Ishikawa (cell line): ENCODE measurements at regions not wholly inside any gene's neighbourhood (a gene's known extent, or its start where the extent isn't known, plus 50 kb on each side); places are given as distances from the start of the nearest gene placed in this dataset.

Source experiments
- CEBPB ChIP-seq: IDR thresholded peaks from 2 replicates; pipeline ENCODE4 v1.6.1; 2012
- CREB1 ChIP-seq: IDR thresholded peaks from 2 replicates; pipeline ENCODE4 v1.6.1; 2012; ENCODE audit warnings: low read depth
- EGR1 ChIP-seq: IDR thresholded peaks from 2 replicates; pipeline ENCODE4 v1.6.1; 2012
- EP300 ChIP-seq: IDR thresholded peaks from 2 replicates; pipeline ENCODE4 v1.6.1; 2012; ENCODE audit warnings: borderline replicate concordance
- FOXM1 ChIP-seq: IDR thresholded peaks from 2 replicates; pipeline ENCODE4 v1.6.1; 2012; ENCODE audit warnings: low read depth, borderline replicate concordance
- NFIC ChIP-seq: IDR thresholded peaks from 2 replicates; pipeline ENCODE4 v1.6.1; 2012
- RAD21 ChIP-seq: IDR thresholded peaks from 2 replicates; pipeline ENCODE4 v1.6.1; 2012; ENCODE audit warnings: low read depth
- TAF1 ChIP-seq: IDR thresholded peaks from 2 replicates; pipeline ENCODE4 v1.6.1; 2012; ENCODE audit warnings: low read depth, mild to moderate bottlenecking
- TCF12 ChIP-seq: IDR thresholded peaks from 2 replicates; pipeline ENCODE4 v1.6.1; 2012; ENCODE audit warnings: low read depth
- TEAD4 ChIP-seq: IDR thresholded peaks from 2 replicates; pipeline ENCODE4 v1.6.1; 2012
- YY1 ChIP-seq: IDR thresholded peaks from 2 replicates; pipeline ENCODE4 v1.6.1; 2012; ENCODE audit warnings: low read depth
- ZBTB7A ChIP-seq: IDR thresholded peaks from 2 replicates; pipeline ENCODE4 v1.6.1; 2012; ENCODE audit warnings: low read depth
- TF ChIP-seq, protein P1 (sequence below): IDR thresholded peaks from 2 replicates; pipeline ENCODE4 v1.6.1; 2012
- TF ChIP-seq, protein P2 (sequence below): IDR thresholded peaks from 2 replicates; pipeline ENCODE4 v1.6.1; 2012
- TF ChIP-seq, protein P3 (sequence below): IDR thresholded peaks from 2 replicates; pipeline ENCODE4 v1.6.1; 2012; ENCODE audit warnings: low read depth, mild to moderate bottlenecking

DNA sequence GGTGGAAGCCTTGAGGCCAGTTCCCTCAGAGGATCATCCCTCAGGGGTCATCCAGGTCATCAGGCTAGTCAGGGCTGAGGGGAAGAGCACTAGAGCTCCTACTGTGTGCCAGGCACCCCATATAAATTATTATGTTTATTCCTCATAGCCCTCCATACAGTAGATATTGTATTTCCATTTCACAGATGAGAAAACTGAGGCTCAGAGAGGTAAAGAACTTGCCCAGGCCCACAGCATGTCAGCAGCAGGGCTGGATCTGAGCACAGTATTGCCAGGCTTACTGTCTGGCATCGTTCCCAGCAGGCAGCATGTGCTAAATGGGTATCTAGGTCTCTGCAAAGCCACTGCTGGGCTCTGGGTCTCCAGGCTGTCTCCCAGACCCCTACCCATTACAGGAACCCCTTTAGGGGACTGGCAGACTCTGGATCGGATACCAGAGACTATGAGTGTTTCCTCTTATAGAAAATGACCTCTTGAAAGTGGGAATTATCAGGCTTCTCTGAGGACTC is 153.3 kb downstream of the PTPRU start:
- TF ChIP-seq, protein P1, sequence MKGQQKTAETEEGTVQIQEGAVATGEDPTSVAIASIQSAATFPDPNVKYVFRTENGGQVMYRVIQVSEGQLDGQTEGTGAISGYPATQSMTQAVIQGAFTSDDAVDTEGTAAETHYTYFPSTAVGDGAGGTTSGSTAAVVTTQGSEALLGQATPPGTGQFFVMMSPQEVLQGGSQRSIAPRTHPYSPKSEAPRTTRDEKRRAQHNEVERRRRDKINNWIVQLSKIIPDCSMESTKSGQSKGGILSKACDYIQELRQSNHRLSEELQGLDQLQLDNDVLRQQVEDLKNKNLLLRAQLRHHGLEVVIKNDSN = no peak
- TF ChIP-seq RAD21 = no peak
- no peak for TF ChIP-seq TCF12
- no peak for TF ChIP-seq FOXM1
- TF ChIP-seq, protein P2, sequence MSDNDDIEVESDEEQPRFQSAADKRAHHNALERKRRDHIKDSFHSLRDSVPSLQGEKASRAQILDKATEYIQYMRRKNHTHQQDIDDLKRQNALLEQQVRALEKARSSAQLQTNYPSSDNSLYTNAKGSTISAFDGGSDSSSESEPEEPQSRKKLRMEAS = no peak
- TF ChIP-seq TAF1 = no peak

DNA sequence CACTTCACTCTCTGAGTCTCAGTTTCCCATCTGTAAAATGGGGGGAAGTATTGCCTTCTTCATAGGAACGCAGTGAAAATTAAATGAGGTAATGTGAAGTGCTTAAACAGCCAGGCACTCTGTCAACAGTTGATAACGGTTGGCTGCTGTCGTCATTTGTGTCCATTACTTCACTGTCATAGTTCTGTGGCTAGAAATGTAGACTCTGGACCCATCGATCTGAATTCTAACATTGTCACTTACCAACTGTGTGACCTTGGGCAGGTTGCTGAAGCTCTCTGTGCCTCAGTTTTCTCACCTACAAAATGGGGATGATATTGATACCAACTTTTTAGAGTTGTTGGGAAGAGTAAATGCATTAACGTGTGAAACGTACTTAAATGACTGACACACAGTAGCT is 152.6 kb downstream of the PTPRU start:
- TF ChIP-seq YY1 = no peak
- TF ChIP-seq EP300 = no peak
- TF ChIP-seq, protein P1 = no peak
- TF ChIP-seq RAD21 = no peak
- TF ChIP-seq, protein P3, sequence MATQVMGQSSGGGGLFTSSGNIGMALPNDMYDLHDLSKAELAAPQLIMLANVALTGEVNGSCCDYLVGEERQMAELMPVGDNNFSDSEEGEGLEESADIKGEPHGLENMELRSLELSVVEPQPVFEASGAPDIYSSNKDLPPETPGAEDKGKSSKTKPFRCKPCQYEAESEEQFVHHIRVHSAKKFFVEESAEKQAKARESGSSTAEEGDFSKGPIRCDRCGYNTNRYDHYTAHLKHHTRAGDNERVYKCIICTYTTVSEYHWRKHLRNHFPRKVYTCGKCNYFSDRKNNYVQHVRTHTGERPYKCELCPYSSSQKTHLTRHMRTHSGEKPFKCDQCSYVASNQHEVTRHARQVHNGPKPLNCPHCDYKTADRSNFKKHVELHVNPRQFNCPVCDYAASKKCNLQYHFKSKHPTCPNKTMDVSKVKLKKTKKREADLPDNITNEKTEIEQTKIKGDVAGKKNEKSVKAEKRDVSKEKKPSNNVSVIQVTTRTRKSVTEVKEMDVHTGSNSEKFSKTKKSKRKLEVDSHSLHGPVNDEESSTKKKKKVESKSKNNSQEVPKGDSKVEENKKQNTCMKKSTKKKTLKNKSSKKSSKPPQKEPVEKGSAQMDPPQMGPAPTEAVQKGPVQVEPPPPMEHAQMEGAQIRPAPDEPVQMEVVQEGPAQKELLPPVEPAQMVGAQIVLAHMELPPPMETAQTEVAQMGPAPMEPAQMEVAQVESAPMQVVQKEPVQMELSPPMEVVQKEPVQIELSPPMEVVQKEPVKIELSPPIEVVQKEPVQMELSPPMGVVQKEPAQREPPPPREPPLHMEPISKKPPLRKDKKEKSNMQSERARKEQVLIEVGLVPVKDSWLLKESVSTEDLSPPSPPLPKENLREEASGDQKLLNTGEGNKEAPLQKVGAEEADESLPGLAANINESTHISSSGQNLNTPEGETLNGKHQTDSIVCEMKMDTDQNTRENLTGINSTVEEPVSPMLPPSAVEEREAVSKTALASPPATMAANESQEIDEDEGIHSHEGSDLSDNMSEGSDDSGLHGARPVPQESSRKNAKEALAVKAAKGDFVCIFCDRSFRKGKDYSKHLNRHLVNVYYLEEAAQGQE = no peak
- TF ChIP-seq TEAD4 = no peak
- no peak for TF ChIP-seq ZBTB7A
- TF ChIP-seq CREB1 = no peak
- no peak for TF ChIP-seq TAF1
- TF ChIP-seq CEBPB = no peak
- TF ChIP-seq, protein P2 = no peak
- no peak for TF ChIP-seq FOXM1
- no peak for TF ChIP-seq NFIC
- no peak for TF ChIP-seq EGR1
- no peak for TF ChIP-seq TCF12

DNA sequence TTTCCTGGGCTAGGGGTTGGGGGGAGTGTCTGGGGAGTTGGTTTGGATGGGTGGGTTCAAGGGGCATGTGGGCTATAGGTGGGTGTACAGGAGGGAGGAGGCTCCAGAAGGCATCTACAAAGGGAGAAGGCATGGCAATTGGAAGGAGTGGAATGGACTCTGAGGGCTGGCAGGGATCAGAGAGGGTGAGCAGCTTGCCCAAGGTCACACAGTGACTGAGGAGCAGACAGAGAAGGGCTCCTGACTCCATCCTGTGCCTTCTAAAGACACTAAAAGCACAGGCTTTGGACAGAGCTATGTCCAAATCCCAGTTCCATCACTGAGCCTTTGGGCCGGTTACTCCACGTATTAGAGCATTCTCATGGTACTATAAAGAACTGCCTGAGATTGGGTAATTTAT is 151.8 kb downstream of the PTPRU start:
- TF ChIP-seq RAD21 (no peak), NFIC (no peak), CREB1 (no peak), TAF1 (no peak), CEBPB (no peak), EGR1 (no peak), TEAD4 (no peak), FOXM1 (no peak), ZBTB7A (no peak), YY1 (no peak), TCF12 (no peak)
- TF ChIP-seq, protein P2 = no peak

DNA sequence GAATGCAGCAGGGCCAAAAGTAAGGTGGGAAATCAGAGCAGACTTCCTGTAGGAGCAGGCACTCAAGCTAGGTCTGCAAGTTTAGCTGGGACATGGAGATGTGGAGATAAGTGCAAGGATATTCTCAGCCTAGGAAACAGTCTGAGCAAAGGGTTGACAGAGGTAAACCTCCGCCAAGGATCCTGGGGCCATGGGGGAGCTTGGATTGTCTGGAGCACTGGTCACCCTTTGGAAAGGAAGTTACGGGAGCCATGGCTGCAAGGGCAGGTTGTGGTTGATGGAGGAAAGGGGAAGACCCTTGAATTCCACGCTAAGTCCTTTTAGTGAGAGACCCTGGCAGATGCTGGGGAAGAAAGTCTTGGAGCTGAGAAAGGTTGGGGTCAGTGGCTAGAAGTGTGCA is 150.9 kb downstream of the PTPRU start:
- TF ChIP-seq YY1 (no peak), RAD21 (no peak), ZBTB7A (no peak)

DNA sequence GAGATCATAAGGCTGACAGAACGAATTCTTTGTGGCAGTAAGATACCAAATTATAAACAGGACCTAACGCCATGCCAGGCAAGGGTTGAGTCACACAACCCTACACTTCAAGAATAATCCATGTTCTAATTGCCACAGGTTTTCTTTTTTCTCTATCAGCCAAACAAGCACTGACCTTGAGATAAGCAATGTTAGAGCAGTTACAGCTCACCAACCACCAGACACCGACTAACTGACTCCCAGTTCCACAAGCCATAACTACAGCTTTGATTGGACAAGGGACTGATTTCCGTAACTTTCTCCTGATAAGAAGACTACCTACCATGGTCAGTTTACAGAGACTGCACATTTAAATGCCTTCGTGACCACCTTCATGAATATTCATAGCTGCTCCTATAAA is 149.6 kb downstream of the PTPRU start:
- TF ChIP-seq CREB1 (no peak), NFIC (no peak), CEBPB (no peak), YY1 (no peak), FOXM1 (no peak), TAF1 (no peak), RAD21 (no peak), EGR1 (no peak)
- TF ChIP-seq, protein P3 = no peak
- TF ChIP-seq, protein P2 = no peak

DNA sequence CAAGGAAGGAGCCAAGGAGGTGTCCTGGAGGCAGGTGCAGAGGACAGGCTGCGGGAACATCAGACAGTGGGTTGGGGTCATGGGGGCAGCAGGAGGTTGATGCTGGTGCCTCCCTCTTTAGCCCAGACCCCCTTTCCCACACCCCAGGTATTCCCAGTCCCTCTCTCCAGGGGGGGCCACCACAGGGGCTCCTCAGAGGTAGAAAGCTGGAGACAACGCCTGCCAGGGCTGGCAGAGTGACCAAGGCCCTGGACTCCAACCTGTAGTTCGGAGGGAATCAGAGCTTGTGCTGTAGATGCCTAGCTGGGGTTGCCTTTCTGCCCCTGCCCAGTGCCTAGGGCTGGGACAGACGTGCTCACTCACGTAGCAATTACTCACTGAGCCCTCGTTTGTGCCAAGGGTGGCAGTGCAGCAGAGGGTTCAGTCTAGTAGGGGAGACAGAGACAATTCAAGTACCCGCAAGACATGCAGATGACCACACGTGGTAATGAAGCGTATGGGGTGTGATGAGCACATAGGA is 148.2 kb downstream of the PTPRU start:
- TF ChIP-seq, protein P3 = no peak
- TF ChIP-seq TEAD4 = no peak
- no peak for TF ChIP-seq ZBTB7A
- TF ChIP-seq CREB1 = no peak
- TF ChIP-seq TAF1 = no peak
- no peak for TF ChIP-seq NFIC
